Ovary (tissue), 7 donors: ENCODE measurements at regions not wholly inside any gene's neighbourhood (a gene's known extent, or its start where the extent isn't known, plus 50 kb on each side); places are given as distances from the start of the nearest gene placed in this dataset.

Source experiments
- DNase-seq, 5 donors: peaks; one replicate each; pipeline ENCODE4 v3.0.0-alpha.2; 2019 to 2020
- H3K27ac ChIP-seq, 2 donors: fragments of 200-600 bp; one replicate each; pipeline versions ENCODE4 v1.5.1 to v1.8.0; 2019 to 2022
- H3K27me3 ChIP-seq: fragments of 200-600 bp; one replicate; pipeline ENCODE4 v1.8.0; 2022
- H3K36me3 ChIP-seq: fragments of 200-600 bp; sonication (generic); one replicate; pipeline ENCODE4 v1.5.1; 2019
- H3K4me1 ChIP-seq: one replicate; pipeline ENCODE4 v1.8.1; 2013; ENCODE audit warnings: mild to moderate bottlenecking, moderate library complexity; ENCODE audit not compliant: insufficient read depth
- H3K4me3 ChIP-seq: fragments of 200-600 bp; sonication (generic); one replicate; pipeline ENCODE4 v1.5.1; 2017
- H3K9me3 ChIP-seq, 2 donors: fragments of 200-600 bp in 1 of 2; sonication (generic) in 1 of 2; one replicate each; pipeline versions ENCODE4 v1.5.1 to v1.8.1; 2013 to 2019; ENCODE audit warnings: mild to moderate bottlenecking in 1 of 2, moderate library complexity in 1 of 2
- CTCF ChIP-seq, 3 donors: fragments of 450-650 bp in 2 of 3; fragments of 200-600 bp in 1 of 3; IDR thresholded peaks; one replicate each; pipeline versions ENCODE4 v1.5.1 to v1.8.0; 2016 to 2022; ENCODE audit warnings: antibody characterized with exemption in 3 of 3, mild to moderate bottlenecking in 1 of 3
- EP300 ChIP-seq: sonication (generic); formaldehyde crosslinking; IDR thresholded peaks from one replicate; pipeline ENCODE4 v1.6.1; 2017; ENCODE audit warnings: antibody characterized with exemption
- POLR2A ChIP-seq: fragments of 450-650 bp; IDR thresholded peaks from one replicate; pipeline ENCODE4 v1.6.1; 2017; ENCODE audit warnings: antibody characterized with exemption, mild to moderate bottlenecking, moderate library complexity
- WGBS, 3 donors: extraction: QIAGEN DNeasy Blood & Tissue Kit in 1 of 3; methylation state at CpG; one replicate each; pipeline versions ENCODE4 v1.1.5 to v1.1.7; 2013 to 2017; 5-methylcytosine and 5-hydroxymethylcytosine counted together
- intact Hi-C, 4 donors: fragments of 100-400 bp; cut with DNase I; formaldehyde crosslinking; loops; one replicate each; pipeline versions ENCODE4 v1.11.0 to v1.15.1; 2022 to 2023
- donor health status: DM: no; HTN: no; CAD: no; lungs with moderate emphysema.
- donor health status: DM: no; HTN: no; CAD: no.
- donor health status: Bipolar disorder and iron deficiency.
- donor health status: DM: no; HTN: no; CAD: no.
- donor health status: DM: yes; HTN: yes; CAD: no.

GRCh38 chr1:60924165-60924564 lies 158.2 kb upstream of the NFIA start:
- H3K4me1 ChIP-seq: peaks cover 9% of the 10 kb centered on the region
- no peak for DNase-seq
- H3K27me3 ChIP-seq: no peaks in the 10 kb centered on the region
- intact Hi-C loops: no loop called here
- WGBS, 3 donors: 95 to 98% (median 96%) methylated on average over 3 of the region's 3 CpGs
- no peaks in the 10 kb centered on the region for H3K36me3 ChIP-seq
- no peak for TF ChIP-seq CTCF (IDR thresholded peaks at IDR 0.05)
- TF ChIP-seq EP300: no peak
- no peaks in the 10 kb centered on the region for H3K9me3 ChIP-seq
- no peak overlapping the region for H3K27ac ChIP-seq
- no peak overlapping the region for H3K4me3 ChIP-seq

- Histone ChIP-seq H3K27me3 (no peaks in the 10 kb centered on the region), H3K27ac (no peak overlapping the region), H3K4me1 (peaks cover 9% of the 10 kb centered on the region), H3K4me3 (no peak overlapping the region), H3K9me3 (no peaks in the 10 kb centered on the region), H3K36me3 (no peaks in the 10 kb centered on the region)
- WGBS, 3 donors: 22 to 42% (median 27%) methylated on average over 5 of the region's 5 CpGs
- intact Hi-C loops: no loop called here
- no peak for DNase-seq
- TF ChIP-seq CTCF (IDR thresholded peaks at IDR 0.05): no peak
- no peak for TF ChIP-seq EP300
Observed at GRCh38 chr1:60923389-60924087, 158.8 kb upstream of the NFIA start.

- H3K4me1 ChIP-seq: peaks cover 9% of the 10 kb centered on the region
- no peaks in the 10 kb centered on the region for H3K9me3 ChIP-seq
- TF ChIP-seq EP300: no peak
- no peak for TF ChIP-seq CTCF (IDR thresholded peaks at IDR 0.05)
- no peak for TF ChIP-seq POLR2A
- no peak overlapping the region for H3K27ac ChIP-seq
- H3K27me3 ChIP-seq: no peaks in the 10 kb centered on the region
- 57 to 73% (median 66%) methylated on average over 4 of the region's 4 CpGs for WGBS, 3 donors
- H3K4me3 ChIP-seq: no peak overlapping the region
- DNase-seq: peak in 1 of 5 donors; percentile 34
- intact Hi-C loops: no loop called here
- no peaks in the 10 kb centered on the region for H3K36me3 ChIP-seq
Observed at GRCh38 chr1:60922304-60922703, 160.1 kb upstream of the NFIA start.

GRCh38 chr1:60921175-60921574 lies 161.2 kb upstream of the NFIA start:
- H3K27me3 ChIP-seq: no peaks in the 10 kb centered on the region
- H3K4me3 ChIP-seq: no peak overlapping the region
- H3K9me3 ChIP-seq: no peaks in the 10 kb centered on the region
- intact Hi-C loops: no loop called here
- no peak overlapping the region for H3K27ac ChIP-seq
- no peak for DNase-seq
- no peaks in the 10 kb centered on the region for H3K36me3 ChIP-seq
- peaks cover 11% of the 10 kb centered on the region for H3K4me1 ChIP-seq
- TF ChIP-seq CTCF (IDR thresholded peaks at IDR 0.05) (no peak), POLR2A (no peak), EP300 (no peak)
- 92 to 98% (median 95%) methylated on average over 4 of the region's 4 CpGs for WGBS, 3 donors
